Chondrocyte (in vitro differentiated cells): ENCODE measurements at regions not wholly inside any gene's neighbourhood (a gene's known extent, or its start where the extent isn't known, plus 50 kb on each side); places are given as distances from the start of the nearest gene placed in this dataset.

Experiments used
- DNase-seq: peaks from one replicate; pipeline ENCODE4 v3.0.0; 2021; ENCODE audit warnings: mixed read lengths, low spot score
- H3K27ac Mint-ChIP-seq: one replicate; pipeline ENCODE4 v1.8.0; 2021; ENCODE audit warnings: mild to moderate bottlenecking, moderate library complexity, mixed read lengths; ENCODE audit not compliant: unreplicated experiment
- H3K27me3 Mint-ChIP-seq: 2 replicates; pipeline ENCODE4 v1.8.0; 2021; ENCODE audit warnings: low read depth, mixed read lengths
- H3K36me3 Mint-ChIP-seq: 2 replicates; pipeline ENCODE4 v1.8.0; 2021; ENCODE audit warnings: low read depth, mixed read lengths
- H3K4me1 Mint-ChIP-seq: 2 replicates; pipeline ENCODE4 v1.8.0; 2021; ENCODE audit warnings: low read depth, mild to moderate bottlenecking, mixed read lengths
- H3K4me3 Mint-ChIP-seq: one replicate; pipeline ENCODE4 v1.8.0; 2021; ENCODE audit warnings: mild to moderate bottlenecking, moderate library complexity, mixed read lengths; ENCODE audit not compliant: unreplicated experiment
- H3K9me3 Mint-ChIP-seq: 2 replicates; pipeline ENCODE4 v1.8.0; 2021; ENCODE audit warnings: low read depth, mixed read lengths
- TF ChIP-seq, protein P1 (sequence below): fragments of 200-600 bp; sonication (generic); IDR thresholded peaks from 2 replicates; pipeline ENCODE4 v1.5.0; 2021; ENCODE audit warnings: antibody characterized with exemption, mild to moderate bottlenecking, moderate library complexity

DNA sequence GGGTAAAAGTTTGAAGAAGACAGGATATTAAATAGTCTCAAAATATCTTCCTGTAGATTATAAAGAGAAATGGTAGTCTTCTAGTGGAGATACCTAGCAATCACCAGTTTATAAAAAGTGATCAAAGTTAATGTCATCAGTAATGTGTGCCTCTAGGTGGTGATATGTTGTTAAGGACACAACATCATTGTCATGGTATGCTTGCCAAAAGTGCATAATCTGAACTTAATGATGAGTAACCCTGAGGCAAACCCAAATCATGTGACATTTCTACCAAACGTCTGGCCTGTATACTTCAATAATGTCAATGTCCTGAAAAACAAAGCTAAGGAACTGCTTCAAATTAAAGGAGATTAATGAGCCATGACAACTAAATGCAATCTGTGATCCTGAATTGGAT lies 214.7 kb downstream of the PHLDA1 start:
- H3K9me3 Mint-ChIP-seq = no peaks in the 10 kb centered on the region
- no peak overlapping the region for H3K4me3 Mint-ChIP-seq
- no peaks in the 10 kb centered on the region for H3K36me3 Mint-ChIP-seq
- DNase-seq = no peak
- H3K4me1 Mint-ChIP-seq = peaks cover 24% of the 10 kb centered on the region
- no peak overlapping the region for H3K27ac Mint-ChIP-seq
- peaks cover 1% of the 10 kb centered on the region for H3K27me3 Mint-ChIP-seq
- TF ChIP-seq, protein P1, sequence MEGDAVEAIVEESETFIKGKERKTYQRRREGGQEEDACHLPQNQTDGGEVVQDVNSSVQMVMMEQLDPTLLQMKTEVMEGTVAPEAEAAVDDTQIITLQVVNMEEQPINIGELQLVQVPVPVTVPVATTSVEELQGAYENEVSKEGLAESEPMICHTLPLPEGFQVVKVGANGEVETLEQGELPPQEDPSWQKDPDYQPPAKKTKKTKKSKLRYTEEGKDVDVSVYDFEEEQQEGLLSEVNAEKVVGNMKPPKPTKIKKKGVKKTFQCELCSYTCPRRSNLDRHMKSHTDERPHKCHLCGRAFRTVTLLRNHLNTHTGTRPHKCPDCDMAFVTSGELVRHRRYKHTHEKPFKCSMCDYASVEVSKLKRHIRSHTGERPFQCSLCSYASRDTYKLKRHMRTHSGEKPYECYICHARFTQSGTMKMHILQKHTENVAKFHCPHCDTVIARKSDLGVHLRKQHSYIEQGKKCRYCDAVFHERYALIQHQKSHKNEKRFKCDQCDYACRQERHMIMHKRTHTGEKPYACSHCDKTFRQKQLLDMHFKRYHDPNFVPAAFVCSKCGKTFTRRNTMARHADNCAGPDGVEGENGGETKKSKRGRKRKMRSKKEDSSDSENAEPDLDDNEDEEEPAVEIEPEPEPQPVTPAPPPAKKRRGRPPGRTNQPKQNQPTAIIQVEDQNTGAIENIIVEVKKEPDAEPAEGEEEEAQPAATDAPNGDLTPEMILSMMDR = peak; percentile 41

DNA sequence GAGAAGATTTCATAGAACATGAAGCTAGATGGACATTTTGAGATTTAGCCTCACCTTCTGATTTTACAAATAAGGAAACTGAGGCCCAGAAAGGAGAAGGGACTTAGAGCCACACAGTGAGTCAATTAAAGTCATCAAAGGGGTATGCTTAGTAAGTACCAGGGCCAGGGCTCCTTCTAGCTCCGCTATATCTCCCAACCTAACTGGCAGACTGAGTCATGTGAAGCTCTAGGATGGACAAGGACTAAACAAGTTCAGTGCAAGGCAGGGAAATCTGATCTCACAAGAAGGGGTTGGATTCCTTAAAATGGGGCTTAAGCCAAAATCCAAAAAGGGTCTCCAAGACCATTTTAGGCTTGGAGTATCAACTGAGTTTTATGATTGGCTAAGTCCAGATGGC lies 215.8 kb downstream of the PHLDA1 start:
- Mint-ChIP-seq H3K27me3 (peaks cover 2% of the 10 kb centered on the region), H3K9me3 (no peaks in the 10 kb centered on the region), H3K4me1 (peaks cover 25% of the 10 kb centered on the region), H3K36me3 (no peaks in the 10 kb centered on the region), H3K4me3 (no peak overlapping the region), H3K27ac (peak overlapping the region; percentile 78)
- TF ChIP-seq, protein P1 = no peak
- DNase-seq = no peak

DNA sequence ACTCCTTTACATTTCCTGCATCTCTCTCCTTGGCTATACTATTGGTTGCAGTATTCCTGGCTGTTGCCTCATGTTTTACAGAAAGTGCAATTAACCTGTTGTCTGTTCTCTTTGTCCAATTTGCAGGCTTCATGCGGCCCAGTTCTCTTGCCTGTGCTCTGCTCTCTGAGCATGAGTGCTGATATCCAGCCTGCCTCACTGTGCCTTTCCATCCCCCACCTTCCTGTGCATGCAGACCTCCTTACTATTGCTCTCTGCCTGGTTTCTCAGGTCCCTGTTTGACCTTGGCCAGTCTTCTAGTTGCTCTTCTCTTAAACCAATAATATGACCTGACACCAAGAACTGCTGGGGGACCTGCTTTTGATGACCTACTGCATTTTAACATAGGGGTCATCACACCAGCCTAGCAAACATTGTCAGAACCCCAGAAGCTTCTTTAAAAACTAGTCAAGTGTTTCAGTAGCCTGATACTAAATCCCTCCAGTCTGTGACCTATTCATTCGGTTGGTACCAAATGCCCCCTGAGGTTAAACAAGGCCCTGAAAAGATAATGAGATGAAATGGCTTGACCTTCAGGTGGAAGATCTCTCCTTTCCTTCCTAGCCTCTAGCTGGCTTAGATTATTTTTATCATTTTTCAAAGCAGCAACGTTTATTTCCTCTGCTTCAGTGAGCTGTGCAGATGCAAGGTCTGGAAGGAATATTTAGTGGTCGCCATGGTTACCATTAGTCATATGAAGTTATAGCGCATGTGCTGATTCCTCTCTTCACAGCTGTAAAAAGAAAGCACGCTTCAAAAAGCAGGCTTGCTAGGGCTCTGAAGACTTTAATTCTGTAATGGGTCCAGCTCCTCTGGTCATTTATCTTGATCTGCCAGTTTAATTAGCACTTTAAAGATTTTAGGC lies 216.5 kb downstream of the PHLDA1 start:
- TF ChIP-seq, protein P1 = no peak
- H3K4me1 Mint-ChIP-seq = peaks cover 25% of the 10 kb centered on the region
- peaks cover 2% of the 10 kb centered on the region for H3K27me3 Mint-ChIP-seq
- peak overlapping the region; percentile 83 for H3K27ac Mint-ChIP-seq
- no peaks in the 10 kb centered on the region for H3K36me3 Mint-ChIP-seq
- H3K4me3 Mint-ChIP-seq = no peak overlapping the region
- DNase-seq = no peak
- no peaks in the 10 kb centered on the region for H3K9me3 Mint-ChIP-seq

DNA sequence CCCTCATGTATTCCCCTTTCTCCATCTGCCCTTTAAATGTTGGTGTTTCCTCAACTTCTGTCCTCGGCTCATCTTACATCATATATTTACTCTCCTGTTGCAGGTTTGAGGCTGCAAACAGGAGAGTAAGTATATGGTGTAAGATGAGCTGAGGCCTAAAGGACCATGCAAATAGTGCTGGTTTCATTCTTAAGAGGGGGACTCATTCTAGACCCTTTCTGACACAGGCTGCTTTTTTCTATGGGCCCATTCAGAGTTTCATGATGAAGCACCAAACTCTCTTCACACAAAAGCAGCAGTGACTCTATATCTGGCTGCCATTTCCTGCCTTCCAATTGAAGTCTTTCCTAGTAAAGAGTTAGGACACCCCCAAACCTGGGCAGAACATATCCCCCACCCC lies 218.5 kb downstream of the PHLDA1 start:
- Mint-ChIP-seq H3K4me3 (no peak overlapping the region), H3K27me3 (peaks cover 2% of the 10 kb centered on the region), H3K4me1 (peaks cover 18% of the 10 kb centered on the region), H3K36me3 (no peaks in the 10 kb centered on the region), H3K9me3 (peaks cover 5% of the 10 kb centered on the region), H3K27ac (no peak overlapping the region)
- TF ChIP-seq, protein P1 = no peak
- no peak for DNase-seq

DNA sequence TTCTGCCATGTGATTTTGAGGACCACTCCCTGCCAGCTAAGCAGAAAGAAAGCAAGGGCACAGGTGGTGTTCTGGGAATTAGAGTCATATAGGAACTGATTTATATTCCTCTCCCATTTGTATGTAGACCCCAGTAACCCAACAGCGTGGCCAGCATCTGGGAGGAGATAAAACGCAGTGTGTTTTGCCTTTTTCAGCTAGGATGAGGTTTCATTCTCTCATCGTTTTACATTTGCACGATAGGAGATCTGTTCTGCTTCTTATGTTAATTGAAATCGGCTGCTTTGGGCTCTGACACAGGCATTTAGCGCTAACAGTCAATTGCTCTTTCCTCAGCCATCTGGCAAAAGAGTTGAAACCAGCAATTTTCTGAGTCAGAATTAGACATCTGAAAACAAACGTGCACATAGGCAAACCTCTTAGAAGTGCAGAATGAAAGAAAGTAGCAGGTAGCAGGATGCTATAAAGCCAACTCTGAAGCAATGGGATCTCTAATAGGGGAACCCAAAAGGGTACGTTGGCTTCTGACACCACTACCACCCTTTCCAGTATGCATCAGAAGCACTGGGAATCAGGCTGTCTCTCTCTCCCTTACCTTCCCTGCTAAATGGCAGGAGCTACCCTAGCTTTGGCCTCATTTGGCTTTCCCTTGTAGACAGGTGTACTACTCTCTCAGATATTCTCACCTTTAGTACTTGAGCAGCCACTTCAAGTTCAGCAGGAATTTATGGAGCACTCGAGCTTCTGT lies 219.1 kb downstream of the PHLDA1 start:
- peaks cover 2% of the 10 kb centered on the region for H3K27me3 Mint-ChIP-seq
- peaks cover 18% of the 10 kb centered on the region for H3K4me1 Mint-ChIP-seq
- no peak for DNase-seq
- H3K4me3 Mint-ChIP-seq = no peak overlapping the region
- no peaks in the 10 kb centered on the region for H3K36me3 Mint-ChIP-seq
- H3K9me3 Mint-ChIP-seq = peaks cover 5% of the 10 kb centered on the region
- H3K27ac Mint-ChIP-seq = no peak overlapping the region
- TF ChIP-seq, protein P1 = no peak
